SK-N-SH (cell line): ENCODE measurements at regions not wholly inside any gene's neighbourhood (a gene's known extent, or its start where the extent isn't known, plus 50 kb on each side); places are given as distances from the start of the nearest gene placed in this dataset.

Source experiments
- EP300 ChIP-seq, 2 experiments: IDR thresholded peaks; 2 replicates each; pipeline versions ENCODE4 v1.4.0 to v1.6.1; 2012; ENCODE audit warnings: borderline replicate concordance in 1 of 2, low read depth in 1 of 2, low read length in 1 of 2
- EZH2phosphoT487 ChIP-seq: fragments of 200-600 bp; sonication (generic); IDR thresholded peaks from 2 replicates; pipeline ENCODE4 v1.6.1; 2017; ENCODE audit warnings: low read depth, mixed run types, mild to moderate bottlenecking, antibody characterized with exemption, moderate library complexity, borderline replicate concordance
- GATA2 ChIP-seq: sonication (generic); formaldehyde crosslinking; IDR thresholded peaks from 2 replicates; pipeline ENCODE4 v1.5.0; 2020; ENCODE audit warnings: mild to moderate bottlenecking, missing genetic modification reagents
- MXI1 ChIP-seq: IDR thresholded peaks from 2 replicates; pipeline ENCODE4 v1.6.1; 2012; ENCODE audit warnings: mild to moderate bottlenecking, low read depth, low read length, improper control_type of control experiment
- SMC3 ChIP-seq: IDR thresholded peaks from 2 replicates; pipeline ENCODE4 v1.6.1; 2012; ENCODE audit warnings: low read depth, low read length, improper control_type of control experiment
- TF ChIP-seq, protein P1 (sequence below): fragments of 200-600 bp; sonication (generic); IDR thresholded peaks from 2 replicates; pipeline ENCODE4 v1.6.1; 2017; ENCODE audit warnings: antibody characterized with exemption, mild to moderate bottlenecking, moderate library complexity

DNA sequence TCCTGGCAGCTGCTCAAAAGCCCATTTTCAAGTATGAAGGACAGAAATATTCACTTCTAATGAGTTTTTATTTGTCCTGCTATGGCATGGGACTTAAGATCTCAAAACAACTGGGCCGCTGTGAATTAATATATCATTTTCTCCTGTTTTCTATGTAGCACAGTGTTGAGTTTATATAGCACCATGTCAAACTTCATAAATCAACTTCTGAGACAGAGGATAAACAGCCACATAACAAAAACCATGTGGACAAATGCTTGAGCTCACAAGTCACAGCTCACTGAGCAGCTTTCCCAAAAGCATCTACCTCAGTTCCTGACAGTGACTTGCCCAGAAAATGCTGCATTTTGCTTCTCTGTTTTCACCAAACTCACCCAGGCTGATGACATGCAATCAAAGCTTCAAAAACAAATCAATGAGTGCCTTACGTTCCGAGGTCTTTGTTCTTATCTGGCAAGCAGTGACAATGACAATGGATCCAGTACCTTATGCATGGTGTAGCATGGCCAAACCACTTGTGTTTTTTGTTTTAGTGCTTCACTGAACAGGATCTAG, 722.6 kb downstream of the LRRIQ3 start:
- TF ChIP-seq, protein P1, sequence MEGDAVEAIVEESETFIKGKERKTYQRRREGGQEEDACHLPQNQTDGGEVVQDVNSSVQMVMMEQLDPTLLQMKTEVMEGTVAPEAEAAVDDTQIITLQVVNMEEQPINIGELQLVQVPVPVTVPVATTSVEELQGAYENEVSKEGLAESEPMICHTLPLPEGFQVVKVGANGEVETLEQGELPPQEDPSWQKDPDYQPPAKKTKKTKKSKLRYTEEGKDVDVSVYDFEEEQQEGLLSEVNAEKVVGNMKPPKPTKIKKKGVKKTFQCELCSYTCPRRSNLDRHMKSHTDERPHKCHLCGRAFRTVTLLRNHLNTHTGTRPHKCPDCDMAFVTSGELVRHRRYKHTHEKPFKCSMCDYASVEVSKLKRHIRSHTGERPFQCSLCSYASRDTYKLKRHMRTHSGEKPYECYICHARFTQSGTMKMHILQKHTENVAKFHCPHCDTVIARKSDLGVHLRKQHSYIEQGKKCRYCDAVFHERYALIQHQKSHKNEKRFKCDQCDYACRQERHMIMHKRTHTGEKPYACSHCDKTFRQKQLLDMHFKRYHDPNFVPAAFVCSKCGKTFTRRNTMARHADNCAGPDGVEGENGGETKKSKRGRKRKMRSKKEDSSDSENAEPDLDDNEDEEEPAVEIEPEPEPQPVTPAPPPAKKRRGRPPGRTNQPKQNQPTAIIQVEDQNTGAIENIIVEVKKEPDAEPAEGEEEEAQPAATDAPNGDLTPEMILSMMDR, result no peak
- TF ChIP-seq SMC3 (no peak), EZH2phosphoT487 (no peak), MXI1 (no peak), GATA2 (CRISPR knock-in tag) (no peak), EP300 (IDR thresholded peaks at IDR 0.05; ENCODE audit: borderline replicate concordance in 1 of 2, low read depth in 1 of 2, low read length in 1 of 2) (no peak)
